Adrenal gland (tissue), 5 donors: ENCODE measurements at regions not wholly inside any gene's neighbourhood (a gene's known extent, or its start where the extent isn't known, plus 50 kb on each side); places are given as distances from the start of the nearest gene placed in this dataset.

Experiments used
- POLR2A ChIP-seq, 2 donors: fragments of 450-650 bp; IDR thresholded peaks; one replicate each; pipeline ENCODE4 v1.6.1; 2017; ENCODE audit warnings: antibody characterized with exemption in 2 of 2, mild to moderate bottlenecking in 2 of 2, moderate library complexity in 1 of 2
- TF ChIP-seq, protein P1 (sequence below), 6 experiments: fragments of 450-650 bp in 4 of 6; fragments of 200-600 bp in 2 of 6; sonication (generic) in 1 of 6; IDR thresholded peaks; 1 replicate in 5 of 6; 2 replicates in 1 of 6; pipeline versions ENCODE4 v1.5.1 to v1.8.0; 2016 to 2021; ENCODE audit warnings: antibody characterized with exemption in 6 of 6, mild to moderate bottlenecking in 2 of 6, moderate library complexity in 1 of 6
- donor health status: DM: no; HTN: no; CAD: no.

DNA sequence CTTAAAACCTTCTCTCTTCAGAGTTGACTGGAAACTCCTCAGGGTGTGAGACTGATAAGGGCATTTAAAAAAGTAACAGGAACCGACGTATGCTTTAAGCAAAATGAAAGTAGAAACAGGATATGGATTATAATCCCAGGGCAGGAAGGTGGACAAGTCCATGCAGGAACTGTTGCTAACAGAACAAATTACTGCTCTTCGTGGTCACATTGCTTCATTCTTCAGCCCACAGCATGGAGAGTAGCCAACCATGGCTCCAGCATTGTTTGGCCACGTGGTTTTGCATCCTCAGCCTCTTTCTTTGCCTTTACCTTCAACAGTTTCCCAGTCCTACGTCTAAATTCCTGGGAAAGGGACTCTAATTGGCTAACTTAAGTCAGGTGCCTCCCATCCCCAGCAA lies 563.1 kb upstream of the ISX start:
- TF ChIP-seq, protein P1, sequence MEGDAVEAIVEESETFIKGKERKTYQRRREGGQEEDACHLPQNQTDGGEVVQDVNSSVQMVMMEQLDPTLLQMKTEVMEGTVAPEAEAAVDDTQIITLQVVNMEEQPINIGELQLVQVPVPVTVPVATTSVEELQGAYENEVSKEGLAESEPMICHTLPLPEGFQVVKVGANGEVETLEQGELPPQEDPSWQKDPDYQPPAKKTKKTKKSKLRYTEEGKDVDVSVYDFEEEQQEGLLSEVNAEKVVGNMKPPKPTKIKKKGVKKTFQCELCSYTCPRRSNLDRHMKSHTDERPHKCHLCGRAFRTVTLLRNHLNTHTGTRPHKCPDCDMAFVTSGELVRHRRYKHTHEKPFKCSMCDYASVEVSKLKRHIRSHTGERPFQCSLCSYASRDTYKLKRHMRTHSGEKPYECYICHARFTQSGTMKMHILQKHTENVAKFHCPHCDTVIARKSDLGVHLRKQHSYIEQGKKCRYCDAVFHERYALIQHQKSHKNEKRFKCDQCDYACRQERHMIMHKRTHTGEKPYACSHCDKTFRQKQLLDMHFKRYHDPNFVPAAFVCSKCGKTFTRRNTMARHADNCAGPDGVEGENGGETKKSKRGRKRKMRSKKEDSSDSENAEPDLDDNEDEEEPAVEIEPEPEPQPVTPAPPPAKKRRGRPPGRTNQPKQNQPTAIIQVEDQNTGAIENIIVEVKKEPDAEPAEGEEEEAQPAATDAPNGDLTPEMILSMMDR (IDR thresholded peaks at IDR 0.05), result no peak
- no peak for TF ChIP-seq POLR2A (IDR thresholded peaks at IDR 0.05)
